ENCODE measurements at regions not wholly inside any gene's neighbourhood (a gene's known extent, or its start where the extent isn't known, plus 50 kb on each side); places are given as distances from the start of the nearest gene placed in this dataset.

- no peak overlapping the region for H3K4me3 ChIP-seq (ENCODE audit: low read length)
- H3K9me3 Mint-ChIP-seq, result no peaks in the 10 kb centered on the region
- POLR2A ChIA-PET, result no interaction called here
- no peaks in the 10 kb centered on the region for H3K36me3 ChIP-seq (ENCODE audit: insufficient read depth, low read length)
- H3K36me3 Mint-ChIP-seq (ENCODE audit: low read depth), result peaks cover 61% of the 10 kb centered on the region
- CTCF ChIA-PET, result no interaction called here
- H3K27ac Mint-ChIP-seq, result no peak overlapping the region
- no peak for ATAC-seq (ENCODE audit: poor library complexity)
- no peaks in the 10 kb centered on the region for H3K27me3 ChIP-seq (ENCODE audit: control insufficient read depth in 1 of 2, insufficient read depth in 2 of 2, low read length in 2 of 2)
- TF ChIP-seq CTCF (IDR thresholded peaks at IDR 0.05), result no peak
- H3K9me3 ChIP-seq (ENCODE audit: control insufficient read depth in 1 of 2, insufficient read depth in 1 of 2, low read length in 2 of 2), result peaks cover 6 to 9% of the 10 kb centered on the region in 2 experiments
- H3K27me3 Mint-ChIP-seq, result no peaks in the 10 kb centered on the region
- no peaks in the 10 kb centered on the region for H3K4me1 ChIP-seq (ENCODE audit: insufficient read depth, low read length)
- no peaks in the 10 kb centered on the region for H3K4me1 Mint-ChIP-seq (ENCODE audit: low read depth)
- H3K27ac ChIP-seq (ENCODE audit: low read depth in 1 of 2, low read length in 2 of 2), result no peak overlapping the region
- intact Hi-C loops (cut with DNase I, micrococcal nuclease), result loop anchor here in 1 of 2 experiments (10.0 kb wide), 1 partner anchor 653 kb away; the partner anchor contains the start of gene AMER1
- DNase-seq, result no peak
- H3K4me3 Mint-ChIP-seq, result no peak overlapping the region
These were observed 200.7 kb upstream of the SPIN4 start for GRCh38 chrX:63551856-63552255.

- TF ChIP-seq CTCF (IDR thresholded peaks at IDR 0.05), result no peak
- Mint-ChIP-seq H3K27ac (no peak overlapping the region), H3K27me3 (no peaks in the 10 kb centered on the region), H3K4me1 (ENCODE audit: low read depth) (no peaks in the 10 kb centered on the region), H3K36me3 (ENCODE audit: low read depth) (peaks cover 79% of the 10 kb centered on the region), H3K4me3 (no peak overlapping the region), H3K9me3 (peaks cover 4% of the 10 kb centered on the region)
- ChIA-PET CTCF (no interaction called here), POLR2A (no interaction called here)
- H3K4me3 ChIP-seq (ENCODE audit: low read length), result no peak overlapping the region
- ATAC-seq (ENCODE audit: poor library complexity) (no peak), DNase-seq (no peak)
- H3K27ac ChIP-seq (ENCODE audit: low read depth in 1 of 2, low read length in 2 of 2), result no peak overlapping the region
- H3K36me3 ChIP-seq (ENCODE audit: insufficient read depth, low read length), result no peaks in the 10 kb centered on the region
- no peaks in the 10 kb centered on the region for H3K27me3 ChIP-seq (ENCODE audit: control insufficient read depth in 1 of 2, insufficient read depth in 2 of 2, low read length in 2 of 2)
- no peaks in the 10 kb centered on the region for H3K4me1 ChIP-seq (ENCODE audit: insufficient read depth, low read length)
- H3K9me3 ChIP-seq (ENCODE audit: control insufficient read depth in 1 of 2, insufficient read depth in 1 of 2, low read length in 2 of 2), result peaks cover 3 to 7% of the 10 kb centered on the region in 2 experiments
- intact Hi-C loops (cut with DNase I, micrococcal nuclease), result no loop called here
These were observed 179.5 kb upstream of the SPIN4 start for GRCh38 chrX:63530654-63531053.

GRCh38 chrX:63529961-63530360 lies 178.8 kb upstream of the SPIN4 start:
- Mint-ChIP-seq H3K27me3 (no peaks in the 10 kb centered on the region), H3K4me3 (peak overlapping the region; percentile 30), H3K4me1 (ENCODE audit: low read depth) (no peaks in the 10 kb centered on the region), H3K27ac (no peak overlapping the region), H3K9me3 (peaks cover 4% of the 10 kb centered on the region), H3K36me3 (ENCODE audit: low read depth) (peaks cover 78% of the 10 kb centered on the region)
- Histone ChIP-seq H3K36me3 (ENCODE audit: insufficient read depth, low read length) (no peaks in the 10 kb centered on the region), H3K27ac (ENCODE audit: low read depth in 1 of 2, low read length in 2 of 2) (no peak overlapping the region), H3K4me3 (ENCODE audit: low read length) (no peak overlapping the region), H3K27me3 (ENCODE audit: control insufficient read depth in 1 of 2, insufficient read depth in 2 of 2, low read length in 2 of 2) (no peaks in the 10 kb centered on the region), H3K4me1 (ENCODE audit: insufficient read depth, low read length) (no peaks in the 10 kb centered on the region), H3K9me3 (ENCODE audit: control insufficient read depth in 1 of 2, insufficient read depth in 1 of 2, low read length in 2 of 2) (peaks cover 3 to 7% of the 10 kb centered on the region in 2 experiments)
- TF ChIP-seq CTCF (IDR thresholded peaks at IDR 0.05), result no peak
- CTCF ChIA-PET, result no interaction called here
- ATAC-seq (ENCODE audit: poor library complexity) (no peak), DNase-seq (no peak)
- POLR2A ChIA-PET, result no interaction called here
- intact Hi-C loops (cut with DNase I, micrococcal nuclease), result no loop called here

Measured in CD4-positive, alpha-beta T cell (primary cell).